GM21717 (cell line): ENCODE measurements at regions not wholly inside any gene's neighbourhood (a gene's known extent, or its start where the extent isn't known, plus 50 kb on each side); places are given as distances from the start of the nearest gene placed in this dataset.
"Not testable (repeated sequence)": the region's sequence is repeated elsewhere in the genome, so short reads cannot be mapped to it uniquely, and the experiment has no call there.

Experiments used
- ATAC-seq: cut with Tn5 transposase; IDR thresholded peaks from one replicate; pipeline ENCODE4 v1.9.1; 2021; ENCODE audit warnings: mild to moderate bottlenecking, moderate library complexity; ENCODE audit not compliant: unreplicated experiment

- peak; percentile 74 for ATAC-seq
Observed at GRCh38 chr6:119533603-119534279, 184.2 kb upstream of the MAN1A1 start.

- ATAC-seq: no peak
Observed at GRCh38 chr6:119527231-119527578, 177.6 kb upstream of the MAN1A1 start.

- ATAC-seq: no peak
Observed at GRCh38 chr6:119526561-119527230, 177.1 kb upstream of the MAN1A1 start.

- ATAC-seq: no peak
Observed at GRCh38 chr6:119524410-119524809, 174.8 kb upstream of the MAN1A1 start.

GRCh38 chr6:119523556-119523955 lies 174.0 kb upstream of the MAN1A1 start:
- no peak for ATAC-seq

GRCh38 chr6:119521251-119521650 lies 171.7 kb upstream of the MAN1A1 start:
- ATAC-seq: no peak

GRCh38 chr6:119517428-119517827 lies 167.9 kb upstream of the MAN1A1 start:
- peak; percentile 62 for ATAC-seq

GRCh38 chr6:119514345-119514744 lies 164.8 kb upstream of the MAN1A1 start:
- no peak for ATAC-seq

GRCh38 chr6:119511024-119511423 lies 161.5 kb upstream of the MAN1A1 start:
- no peak for ATAC-seq

- no peak for ATAC-seq
Observed at GRCh38 chr6:119510246-119510645, 160.7 kb upstream of the MAN1A1 start.

- no peak for ATAC-seq
Observed at GRCh38 chr6:119506631-119507174, 157.1 kb upstream of the MAN1A1 start.

- ATAC-seq: peak; percentile 78
Observed at GRCh38 chr6:119501798-119502483, 152.4 kb upstream of the MAN1A1 start.

- no peak for ATAC-seq
Observed at GRCh38 chr6:119499797-119500196, 150.2 kb upstream of the MAN1A1 start.

- no peak for ATAC-seq
Observed at GRCh38 chr6:119497988-119498727, 148.6 kb upstream of the MAN1A1 start.

GRCh38 chr6:119495230-119495683 lies 145.7 kb upstream of the MAN1A1 start:
- ATAC-seq: no peak

- ATAC-seq: no peak
Observed at GRCh38 chr6:119493980-119494379, 144.4 kb upstream of the MAN1A1 start.

- not testable (repeated sequence) for ATAC-seq
Observed at GRCh38 chr6:119491112-119491511, 141.6 kb upstream of the MAN1A1 start.

GRCh38 chr6:119490050-119490449 lies 140.5 kb upstream of the MAN1A1 start:
- ATAC-seq: not testable (repeated sequence)

- ATAC-seq: no peak
Observed at GRCh38 chr6:119484598-119484997, 135.0 kb upstream of the MAN1A1 start.

- no peak for ATAC-seq
Observed at GRCh38 chr6:119483908-119484307, 134.3 kb upstream of the MAN1A1 start.

GRCh38 chr6:119482850-119483285 lies 133.3 kb upstream of the MAN1A1 start:
- ATAC-seq: no peak
